ENCODE measurements at regions not wholly inside any gene's neighbourhood (a gene's known extent, or its start where the extent isn't known, plus 50 kb on each side); places are given as distances from the start of the nearest gene placed in this dataset.

DNA sequence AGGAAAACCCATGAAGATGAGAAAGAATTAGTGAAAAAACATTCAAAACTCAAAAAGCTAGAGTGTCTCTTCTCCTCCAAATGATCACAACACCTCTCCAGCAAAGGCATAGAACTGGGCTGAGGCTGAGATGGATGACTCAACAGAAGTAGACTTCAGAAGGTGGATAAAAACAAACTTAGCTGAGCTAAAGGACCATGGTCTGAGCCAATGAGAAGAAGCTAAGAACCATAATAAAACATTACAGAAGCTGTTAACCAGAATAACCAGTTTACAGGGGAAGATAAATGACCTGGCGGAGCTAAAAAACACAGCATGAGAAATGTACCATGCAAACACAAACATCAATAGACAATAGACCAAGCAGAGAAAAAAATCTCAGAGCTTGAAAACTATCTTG, 904.1 kb upstream of the MANEA start:
- no peak for TF ChIP-seq HDGF (IDR thresholded peaks at IDR 0.05; ENCODE audit: borderline replicate concordance)
- no peak for TF ChIP-seq SUZ12 (IDR thresholded peaks at IDR 0.05)
